D721Med (cell line): ENCODE measurements at regions not wholly inside any gene's neighbourhood (a gene's known extent, or its start where the extent isn't known, plus 50 kb on each side); places are given as distances from the start of the nearest gene placed in this dataset.

Source experiments
- DNase-seq: peaks from one replicate; pipeline ENCODE4 v3.0.0; 2011; ENCODE audit warnings: low spot score; ENCODE audit not compliant: insufficient read length
- FAIRE-seq: peaks from 2 replicates; lab custom pipeline; 2011; peaks lifted over from hg19 to GRCh38; lab: Jason Lieb, UNC
- TF ChIP-seq, protein P1 (sequence below): IDR thresholded peaks from 2 replicates; pipeline ENCODE4 v1.5.1; 2012; ENCODE audit warnings: mild to moderate bottlenecking, control low read depth; ENCODE audit not compliant: insufficient read depth; ENCODE audit errors: missing control alignments

GRCh38 chr10:62560201-62560819 lies 186.1 kb downstream of the ZNF365 start:
- no peak for FAIRE-seq
- no peak for DNase-seq
- TF ChIP-seq, protein P1, sequence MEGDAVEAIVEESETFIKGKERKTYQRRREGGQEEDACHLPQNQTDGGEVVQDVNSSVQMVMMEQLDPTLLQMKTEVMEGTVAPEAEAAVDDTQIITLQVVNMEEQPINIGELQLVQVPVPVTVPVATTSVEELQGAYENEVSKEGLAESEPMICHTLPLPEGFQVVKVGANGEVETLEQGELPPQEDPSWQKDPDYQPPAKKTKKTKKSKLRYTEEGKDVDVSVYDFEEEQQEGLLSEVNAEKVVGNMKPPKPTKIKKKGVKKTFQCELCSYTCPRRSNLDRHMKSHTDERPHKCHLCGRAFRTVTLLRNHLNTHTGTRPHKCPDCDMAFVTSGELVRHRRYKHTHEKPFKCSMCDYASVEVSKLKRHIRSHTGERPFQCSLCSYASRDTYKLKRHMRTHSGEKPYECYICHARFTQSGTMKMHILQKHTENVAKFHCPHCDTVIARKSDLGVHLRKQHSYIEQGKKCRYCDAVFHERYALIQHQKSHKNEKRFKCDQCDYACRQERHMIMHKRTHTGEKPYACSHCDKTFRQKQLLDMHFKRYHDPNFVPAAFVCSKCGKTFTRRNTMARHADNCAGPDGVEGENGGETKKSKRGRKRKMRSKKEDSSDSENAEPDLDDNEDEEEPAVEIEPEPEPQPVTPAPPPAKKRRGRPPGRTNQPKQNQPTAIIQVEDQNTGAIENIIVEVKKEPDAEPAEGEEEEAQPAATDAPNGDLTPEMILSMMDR = no peak

DNA sequence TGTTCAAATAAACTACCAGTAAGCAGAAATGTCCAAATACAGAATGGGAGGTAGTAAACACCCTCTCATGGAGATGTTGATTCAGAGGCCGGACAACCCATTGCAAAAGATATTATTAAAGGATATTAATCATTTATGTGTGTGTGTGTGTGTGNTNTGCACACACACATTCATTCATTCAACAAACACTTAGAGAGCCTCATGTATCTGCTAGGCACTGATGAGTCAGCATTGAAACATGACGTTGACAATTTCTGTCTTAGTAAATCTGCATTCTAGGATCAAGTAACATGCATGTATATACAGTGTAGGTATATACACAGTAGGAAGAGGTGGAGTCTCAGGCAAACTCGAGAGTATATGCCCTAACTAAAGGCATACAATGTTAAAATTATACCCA lies 187.0 kb downstream of the ZNF365 start:
- DNase-seq (no peak), FAIRE-seq (no peak)
- TF ChIP-seq, protein P1 = no peak

DNA sequence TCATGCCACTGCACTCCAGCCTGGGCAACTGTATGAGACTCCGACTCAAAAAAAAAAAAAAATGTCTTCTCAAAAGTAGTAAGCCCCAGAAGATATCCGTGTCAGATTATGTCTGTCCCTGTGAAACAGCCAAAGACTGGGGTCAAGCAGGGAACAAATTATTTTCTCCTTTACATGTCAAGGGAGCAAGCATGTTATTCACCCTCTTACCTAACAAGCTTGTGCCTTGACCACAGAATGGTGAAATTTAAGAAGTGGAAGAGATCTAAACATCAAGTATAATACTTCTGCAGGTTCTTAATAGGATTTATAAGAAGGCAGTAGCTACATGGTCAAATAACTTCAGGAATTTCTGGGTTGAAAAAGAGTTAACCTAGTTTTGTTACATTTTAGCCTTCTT lies 187.9 kb downstream of the ZNF365 start:
- DNase-seq (no peak), FAIRE-seq (no peak)
- TF ChIP-seq, protein P1 = no peak

GRCh38 chr10:62562795-62563194 lies 188.6 kb downstream of the ZNF365 start:
- FAIRE-seq = no peak
- TF ChIP-seq, protein P1 = no peak

GRCh38 chr10:62573929-62574328 lies 199.8 kb downstream of the ZNF365 start:
- TF ChIP-seq, protein P1 = no peak
- DNase-seq (no peak), FAIRE-seq (no peak)

More at GRCh38 chr10:62562795-62563194, 188.6 kb downstream of the ZNF365 start:
- no peak for DNase-seq

DNA sequence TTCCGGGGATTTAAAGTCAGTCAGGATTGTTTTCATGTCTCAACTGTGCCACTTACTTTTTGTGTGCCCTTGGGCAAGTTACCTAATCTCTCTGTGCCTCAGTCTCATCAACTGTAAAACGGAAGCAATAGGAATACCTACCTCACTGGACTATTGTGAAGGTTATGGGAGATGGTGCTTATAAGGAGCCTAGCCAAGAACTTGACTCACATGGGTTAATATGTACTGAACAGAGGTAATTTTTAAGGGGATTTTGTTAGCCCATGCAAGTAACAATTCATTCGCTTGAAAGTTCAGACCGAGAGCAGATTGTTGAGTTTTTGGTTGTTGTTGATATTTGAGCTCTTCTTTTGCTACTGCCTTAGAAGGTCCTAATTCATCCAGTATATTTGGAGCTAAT lies 202.9 kb downstream of the ZNF365 start:
- TF ChIP-seq, protein P1 = no peak
- FAIRE-seq = no peak

GRCh38 chr10:62577666-62578291 lies 203.6 kb downstream of the ZNF365 start:
- FAIRE-seq = no peak
- TF ChIP-seq, protein P1 = no peak
- no peak for DNase-seq

More for the DNA sequence above, 202.9 kb downstream of the ZNF365 start:
- no peak for DNase-seq
